ENCODE measurements at regions not wholly inside any gene's neighbourhood (a gene's known extent, or its start where the extent isn't known, plus 50 kb on each side); places are given as distances from the start of the nearest gene placed in this dataset.
"Not testable (repeated sequence)": the region's sequence is repeated elsewhere in the genome, so short reads cannot be mapped to it uniquely, and the experiment has no call there.

DNA sequence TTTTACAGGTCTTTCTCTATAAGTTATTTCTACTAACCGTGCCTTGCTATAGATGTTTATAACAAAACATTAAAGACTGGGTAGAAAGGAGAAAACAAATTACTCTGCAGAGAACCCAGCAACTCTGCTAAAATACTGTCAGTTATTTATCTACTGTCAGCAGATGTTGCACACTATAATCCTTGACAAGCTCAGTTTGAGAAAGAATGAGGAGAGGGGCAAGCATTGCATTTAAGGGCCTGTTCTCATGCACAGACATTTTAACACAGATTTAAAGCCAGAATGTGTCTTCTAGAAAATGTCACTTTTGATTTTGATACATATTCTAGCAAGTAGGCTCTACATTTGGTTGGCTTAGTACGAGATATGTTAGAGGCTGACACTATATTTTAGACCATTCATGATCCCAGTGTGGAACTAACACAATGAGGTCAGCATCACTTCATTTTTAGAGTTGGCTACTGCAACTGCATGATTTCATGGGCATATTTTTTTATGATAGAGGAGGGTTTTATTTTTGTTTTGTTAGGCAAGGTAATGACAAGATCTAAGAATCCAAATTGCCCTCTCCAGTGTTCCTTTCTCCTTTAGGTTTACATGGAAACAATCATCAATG, 516.4 kb downstream of the ZEB2 start:
- no peak for DNase-seq

DNA sequence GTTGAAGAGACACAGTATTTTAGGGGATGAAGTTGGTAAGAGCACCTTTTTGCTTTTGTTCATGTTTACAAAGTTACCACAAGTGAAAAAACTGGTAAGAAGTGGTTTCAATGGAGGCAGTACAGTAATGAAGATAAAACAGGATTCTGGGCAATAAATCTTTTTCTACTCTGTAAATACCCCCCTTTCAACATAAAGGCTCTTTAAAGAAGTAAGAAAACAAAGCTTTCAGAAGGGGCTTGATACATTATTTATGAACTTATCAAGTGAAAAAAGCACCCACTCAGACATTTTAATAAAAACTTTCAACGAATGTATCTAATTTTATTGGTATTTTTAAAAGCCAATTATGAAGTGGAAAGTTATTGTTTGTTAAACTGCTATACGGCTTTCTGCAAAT, 522.9 kb downstream of the ZEB2 start:
- no peak for DNase-seq

DNA sequence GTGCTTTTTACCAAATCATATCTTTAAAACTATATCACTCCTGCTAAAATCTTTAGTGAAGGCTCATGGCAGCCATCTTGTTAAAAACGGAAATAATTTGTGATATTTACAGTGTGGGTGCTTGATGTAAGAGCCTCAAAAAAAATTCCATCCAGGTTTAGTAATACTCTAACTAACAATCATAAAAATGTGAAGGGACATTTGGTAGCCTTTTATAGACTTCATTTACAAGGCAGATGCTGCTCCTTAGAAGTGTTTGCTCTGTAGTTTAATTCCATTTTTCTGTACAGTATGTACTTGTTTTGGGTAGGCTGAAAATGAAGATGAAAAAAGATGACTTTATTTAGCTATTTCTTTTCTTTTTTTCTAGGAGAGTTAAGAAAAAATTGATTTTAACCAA, 525.0 kb downstream of the ZEB2 start:
- DNase-seq, result no peak

DNA sequence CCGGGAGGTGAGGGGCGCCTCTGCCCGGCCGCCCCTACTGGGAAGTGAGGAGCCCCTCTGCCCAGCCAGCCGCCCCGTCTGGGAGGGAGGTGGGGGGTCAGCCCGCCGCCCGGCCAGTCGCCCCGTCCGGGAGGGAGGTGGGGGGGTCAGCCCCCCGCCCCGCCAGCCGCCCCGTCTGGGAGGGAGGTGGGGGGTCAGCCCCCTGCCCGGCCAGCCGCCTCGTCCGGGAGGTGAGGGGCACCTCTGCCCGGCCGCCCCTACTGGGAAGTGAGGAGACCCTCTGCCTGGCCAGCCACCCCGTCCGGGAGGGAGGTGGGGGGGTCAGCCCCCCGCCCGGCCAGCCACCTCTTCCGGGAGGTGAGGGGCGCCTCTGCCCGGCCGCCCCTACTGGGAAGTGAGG, 528.3 kb downstream of the ZEB2 start:
- DNase-seq, result not testable (repeated sequence)

DNA sequence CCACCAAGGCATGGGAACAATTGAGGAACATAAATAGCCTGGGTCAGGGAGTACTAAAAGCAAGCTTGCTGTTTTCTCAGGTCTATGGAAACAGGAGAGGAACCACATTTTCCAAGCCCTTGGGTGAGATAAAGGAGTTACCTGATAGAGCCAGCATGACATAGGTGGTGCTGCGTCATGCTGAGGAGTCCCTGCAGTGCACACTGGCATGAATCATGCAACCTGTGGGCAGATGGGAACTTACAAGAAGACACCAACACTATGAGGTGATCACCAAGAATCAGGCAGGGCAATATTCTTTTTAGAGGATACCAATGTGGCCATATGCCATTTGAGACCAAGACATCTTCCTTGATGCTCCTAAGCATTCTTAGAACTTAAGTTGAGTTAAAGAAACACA, 531.8 kb downstream of the ZEB2 start:
- DNase-seq, result no peak

DNA sequence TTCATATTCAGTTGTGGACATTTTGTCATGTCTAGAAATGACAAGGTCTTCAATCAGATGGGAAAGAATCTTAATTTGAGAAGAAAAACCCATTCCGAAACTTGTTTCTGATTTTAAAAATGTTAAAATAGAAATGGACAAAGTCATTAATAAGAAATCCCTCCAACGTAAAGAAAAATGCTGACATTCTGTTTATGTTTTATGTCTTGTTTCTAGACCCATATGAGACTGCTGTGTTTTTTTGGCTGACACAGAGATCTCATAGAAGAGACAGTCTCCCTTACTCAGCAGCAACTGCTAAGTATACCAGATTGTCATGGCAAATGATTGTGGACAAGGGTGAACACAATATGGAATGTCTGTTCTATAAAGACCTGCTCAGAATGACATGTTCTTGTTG, 538.5 kb downstream of the ZEB2 start:
- DNase-seq, result no peak

DNA sequence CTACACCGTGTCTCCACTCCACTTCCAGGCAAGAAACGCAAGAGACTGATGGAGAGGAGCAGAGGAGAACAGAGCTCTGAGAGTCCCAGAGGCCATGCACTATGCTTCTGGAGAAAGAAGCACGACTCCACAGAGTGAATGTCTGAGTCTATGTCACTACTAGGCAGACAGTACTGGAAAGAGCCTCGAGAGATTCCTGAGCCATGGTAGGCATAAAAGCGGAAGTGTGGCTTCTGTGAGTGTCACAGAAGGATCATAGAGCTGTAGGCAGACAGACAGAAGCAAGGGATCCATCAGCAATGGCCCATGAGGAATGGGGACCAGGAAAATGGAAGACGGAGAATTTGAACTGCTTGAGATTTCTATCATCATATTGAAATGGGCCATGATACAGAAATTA, 542.6 kb downstream of the ZEB2 start:
- no peak for DNase-seq

DNA sequence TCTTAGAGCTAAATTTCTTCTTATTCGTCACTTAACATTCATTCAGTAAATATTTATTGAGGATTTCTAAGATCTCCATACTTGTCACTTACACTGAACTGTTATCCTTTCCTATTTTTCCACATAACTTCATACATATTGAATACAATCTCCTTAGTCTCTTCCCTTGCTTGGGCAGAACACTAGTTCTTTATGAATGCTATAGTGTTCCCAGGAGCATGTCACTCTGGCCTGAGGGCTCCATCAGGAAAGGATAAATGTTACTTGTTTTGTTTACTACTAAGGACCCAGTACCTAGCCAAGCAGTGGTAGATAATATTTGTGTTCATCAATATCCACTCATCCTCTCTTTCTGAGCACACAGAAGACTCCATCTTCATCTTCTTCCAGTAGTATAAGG, 544.7 kb downstream of the ZEB2 start:
- DNase-seq, result no peak

DNA sequence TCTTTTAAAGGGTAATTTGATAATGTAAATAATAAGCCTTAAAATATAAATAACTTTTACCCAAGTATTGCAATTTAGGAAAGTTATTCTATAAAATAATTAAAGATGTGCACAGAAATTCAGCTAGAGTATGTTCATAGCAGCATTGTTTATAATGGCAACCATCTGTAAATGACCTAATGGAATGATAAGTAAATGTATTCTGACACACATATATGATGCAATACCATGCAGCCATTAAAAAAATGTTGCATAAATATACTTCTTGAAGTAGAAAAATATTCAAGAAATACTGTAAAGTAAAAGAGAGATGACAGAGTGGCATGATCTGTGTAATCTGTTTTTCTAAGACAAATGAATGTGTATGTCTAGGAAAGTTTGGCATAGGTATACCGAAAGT, 545.7 kb downstream of the ZEB2 start:
- no peak for DNase-seq

DNA sequence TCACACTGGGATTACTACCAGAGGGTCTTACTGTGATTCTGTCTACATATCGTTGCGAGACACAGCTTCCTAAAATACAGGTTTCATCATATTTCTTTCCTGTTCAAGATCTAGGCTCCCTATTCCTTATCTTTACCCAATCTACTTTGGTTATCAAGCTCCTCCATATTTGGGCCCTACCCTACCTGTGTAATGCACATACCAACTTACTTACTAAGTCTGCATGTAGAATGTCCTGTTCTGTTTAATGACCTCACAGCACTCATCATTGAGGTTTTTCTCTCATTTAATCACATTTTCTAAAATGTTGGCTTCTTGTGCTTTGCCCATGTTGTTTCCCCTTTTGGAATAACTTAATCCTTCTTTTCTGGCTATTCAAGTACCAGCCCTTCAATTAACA, 551.1 kb downstream of the ZEB2 start:
- DNase-seq, result peak; percentile 4

DNA sequence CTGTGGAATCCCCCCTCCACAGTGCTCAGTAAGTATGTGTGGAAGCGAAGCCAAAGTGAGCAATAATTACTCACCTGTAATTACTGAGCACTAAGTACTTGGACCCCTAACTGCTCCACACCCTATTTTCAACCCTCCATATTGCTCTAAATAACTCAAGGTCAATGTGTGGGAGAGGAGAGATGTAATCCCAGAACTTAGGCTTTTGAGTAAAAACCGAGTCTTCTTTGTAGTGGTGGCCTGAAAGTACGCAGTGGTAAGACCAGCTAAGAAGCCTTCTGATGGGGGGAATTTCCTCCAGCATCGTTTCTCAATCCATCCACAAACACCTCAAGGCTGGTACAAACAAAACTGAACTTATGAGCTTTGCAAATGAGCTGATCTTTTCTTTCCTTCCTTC, 551.6 kb downstream of the ZEB2 start:
- DNase-seq, result no peak

DNA sequence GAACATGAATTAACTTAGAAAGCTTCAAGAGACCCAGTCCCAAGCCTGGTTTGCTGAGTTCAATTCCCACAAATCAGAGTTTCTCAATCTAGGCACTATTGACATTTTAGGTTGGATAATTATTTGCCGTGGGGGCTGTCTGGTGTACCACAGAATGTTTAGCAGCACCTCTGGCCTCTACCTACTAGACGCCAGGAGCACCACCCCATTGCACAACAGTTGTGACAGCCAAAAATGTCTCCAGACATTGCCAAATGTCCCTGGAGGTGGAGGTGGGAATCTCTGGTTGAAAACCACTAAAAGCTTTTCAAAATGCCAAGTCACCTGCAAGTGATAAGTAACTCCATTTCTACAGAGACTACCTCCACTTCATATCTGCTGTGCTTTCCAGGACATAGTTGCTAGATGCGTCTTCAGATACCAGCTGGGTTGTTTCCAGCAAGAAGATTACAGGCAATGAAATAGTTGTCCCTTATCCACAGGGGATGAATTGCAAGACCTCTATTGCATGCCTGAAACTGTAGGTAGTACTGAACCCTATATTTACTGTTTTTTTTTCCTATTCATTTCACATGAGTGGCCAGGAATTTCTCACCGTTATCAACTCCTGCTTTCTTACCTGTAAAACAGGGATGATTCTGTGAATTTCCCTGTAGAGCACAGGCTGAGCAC, 554.3 kb downstream of the ZEB2 start:
- no peak for DNase-seq

DNA sequence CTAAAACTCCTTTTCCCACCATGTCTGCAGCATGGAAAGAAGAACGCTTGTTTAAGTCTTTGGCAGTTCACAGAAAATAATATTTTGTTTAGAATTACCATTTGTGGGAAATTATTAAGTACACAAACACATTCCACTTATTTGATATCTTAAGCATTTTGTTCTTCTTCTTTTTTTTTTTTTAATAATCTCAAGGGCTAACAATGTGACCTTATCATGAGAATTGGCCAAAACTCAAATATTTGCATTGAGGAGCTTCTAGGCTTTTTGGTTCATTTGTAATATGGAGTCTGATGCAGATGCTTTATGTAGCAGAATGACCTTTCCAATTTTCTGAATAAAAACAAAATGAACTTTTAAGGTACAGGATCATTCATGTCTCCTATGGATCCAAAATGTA, 555.0 kb downstream of the ZEB2 start:
- DNase-seq, result no peak

DNA sequence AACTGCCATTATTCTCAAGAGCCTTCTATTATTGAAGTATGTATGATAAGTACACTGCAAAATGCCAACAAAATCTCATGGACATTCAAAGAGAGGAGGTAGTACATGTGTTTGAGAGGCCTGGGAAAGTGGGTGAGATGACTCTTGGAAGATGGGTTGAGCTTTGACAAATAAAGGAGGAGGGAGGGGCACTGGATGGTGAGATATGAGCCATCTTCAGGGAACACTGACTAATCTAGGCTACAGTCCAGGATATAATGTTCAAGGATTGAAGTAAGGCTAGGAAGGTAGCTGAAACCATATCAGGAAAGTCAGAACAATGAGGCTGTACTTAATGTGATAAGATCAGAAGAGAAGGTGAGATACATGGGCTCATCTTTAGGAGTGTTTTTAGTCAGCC, 559.7 kb downstream of the ZEB2 start:
- DNase-seq, result no peak

DNA sequence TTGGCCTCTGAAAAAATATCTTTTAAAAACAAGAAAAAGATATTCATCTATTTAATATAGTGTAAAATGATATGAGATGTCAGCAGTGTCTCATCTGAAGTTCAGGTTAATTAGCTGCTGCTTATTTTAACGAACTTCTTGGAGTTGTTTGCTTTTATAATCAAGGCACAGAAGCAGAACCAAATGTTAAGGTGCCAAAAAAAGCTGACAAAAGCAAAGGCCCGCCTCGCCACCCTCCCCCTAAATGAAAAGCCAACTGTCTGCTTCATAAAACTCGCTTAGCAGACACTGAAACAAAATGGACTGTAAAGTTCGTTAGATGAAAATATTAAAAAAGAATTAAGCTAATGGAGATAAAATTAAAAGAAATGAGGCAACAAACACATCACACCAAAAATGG, 562.6 kb downstream of the ZEB2 start:
- DNase-seq, result no peak

DNA sequence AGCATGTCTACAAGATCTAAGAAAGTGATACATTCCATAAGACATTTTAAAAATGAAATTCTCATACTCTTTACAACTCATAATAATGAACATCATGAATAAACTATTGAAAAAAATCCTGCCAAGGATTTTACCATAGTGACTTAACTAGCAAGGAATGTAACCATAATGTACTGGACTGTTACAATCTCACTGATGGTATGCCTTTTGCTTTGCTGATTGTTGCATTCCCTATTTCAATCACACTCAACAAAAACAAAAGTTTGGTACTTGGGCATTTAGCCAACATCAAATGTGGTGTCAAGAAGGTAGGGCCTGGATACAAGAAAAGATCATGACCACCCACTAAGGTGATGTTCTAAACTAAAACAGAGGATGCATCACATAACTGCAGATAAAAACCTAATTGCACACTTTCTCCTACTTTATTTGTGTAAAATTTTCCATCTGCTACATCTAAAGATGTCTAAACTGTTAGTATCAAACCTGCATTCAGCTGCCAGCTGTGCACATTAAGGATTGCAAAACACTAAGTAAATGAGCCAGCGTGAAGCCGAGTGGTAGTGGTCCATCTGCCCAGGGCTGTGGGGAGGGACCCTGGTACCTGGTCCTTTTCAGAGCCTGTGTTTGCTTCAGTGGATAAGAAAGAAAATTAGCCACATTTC, 564.4 kb downstream of the ZEB2 start:
- peak; percentile 24 for DNase-seq

DNA sequence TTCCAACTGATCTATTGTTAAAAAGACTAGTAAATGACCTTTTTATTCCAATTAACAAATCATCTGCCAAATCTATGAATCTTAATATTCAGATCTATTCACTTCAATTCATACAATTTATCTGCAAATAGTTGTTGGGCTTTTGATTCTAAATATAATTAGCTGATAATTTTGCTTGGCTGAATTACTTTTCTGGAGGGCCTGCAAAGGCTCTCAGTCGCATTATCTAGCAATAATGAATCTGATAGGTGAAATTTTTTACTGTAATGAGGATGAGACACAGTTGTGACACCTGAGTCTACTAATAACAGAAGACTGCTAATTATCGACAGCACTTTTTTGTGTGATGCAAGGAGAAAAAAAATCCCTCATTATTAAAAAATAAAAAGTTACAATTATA, 565.1 kb downstream of the ZEB2 start:
- DNase-seq, result no peak

DNA sequence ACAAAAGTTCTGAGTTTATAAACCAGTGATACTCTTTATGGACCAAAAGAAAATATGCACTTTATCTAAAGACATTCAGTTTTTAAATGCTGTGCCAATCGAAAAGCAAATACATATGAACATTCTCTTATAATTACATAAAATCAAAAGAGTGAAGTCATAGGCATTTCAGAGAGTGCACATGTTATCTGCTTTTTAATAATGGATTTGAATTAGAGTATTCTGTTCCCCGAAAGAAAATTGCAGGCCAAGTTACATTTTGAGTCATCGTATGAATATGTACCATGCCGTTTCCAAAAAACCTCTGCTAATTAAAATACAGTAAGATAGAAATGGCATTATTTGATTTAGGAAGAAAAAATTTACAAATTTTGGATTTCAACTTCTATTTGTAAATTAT, 565.7 kb downstream of the ZEB2 start:
- DNase-seq, result no peak

DNA sequence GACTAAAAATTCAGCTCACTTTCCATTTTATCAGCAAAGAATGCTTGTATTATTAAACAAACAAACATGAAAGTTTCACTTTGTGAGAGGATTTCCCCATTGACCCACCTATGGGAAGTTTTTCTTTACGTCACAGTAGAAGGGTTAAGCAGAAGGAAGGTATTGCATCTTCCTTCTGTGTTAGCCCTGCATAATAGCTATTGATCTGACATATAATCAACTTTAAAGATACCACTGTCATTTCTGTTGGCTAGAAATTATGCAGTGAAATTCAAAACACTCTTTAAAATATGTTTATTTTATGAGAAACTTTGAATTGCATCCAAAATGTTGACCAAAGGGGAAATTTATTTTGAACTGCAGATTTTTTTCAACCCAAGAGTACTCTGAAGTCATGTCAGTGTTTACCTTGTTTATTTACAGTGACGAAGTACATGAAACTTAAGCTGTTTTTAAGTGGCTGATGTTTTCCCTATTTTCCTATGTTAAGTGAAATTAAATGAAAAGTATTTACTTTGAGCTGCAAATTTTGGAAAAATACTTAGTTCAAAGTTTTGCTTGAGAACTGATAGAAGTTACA, 566.4 kb downstream of the ZEB2 start:
- DNase-seq, result no peak

DNA sequence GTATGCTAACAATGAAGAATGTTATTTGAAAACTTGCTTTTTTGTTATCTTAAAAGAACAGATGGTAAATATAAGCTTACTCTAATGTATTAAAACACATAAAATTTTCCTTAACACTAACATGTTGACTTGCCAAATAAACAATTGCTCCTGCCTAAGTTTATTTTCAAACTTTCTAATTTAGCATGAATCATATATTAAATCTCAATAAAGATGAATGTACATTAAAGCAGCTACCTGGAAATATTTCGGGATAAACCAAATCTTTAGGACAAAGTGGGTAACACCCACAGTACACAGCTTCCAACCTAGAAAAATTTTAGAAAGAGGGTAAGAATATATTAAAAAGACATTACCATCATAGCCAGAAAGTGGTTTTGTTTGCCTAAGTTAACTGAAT, 567.4 kb downstream of the ZEB2 start:
- DNase-seq, result no peak

DNA sequence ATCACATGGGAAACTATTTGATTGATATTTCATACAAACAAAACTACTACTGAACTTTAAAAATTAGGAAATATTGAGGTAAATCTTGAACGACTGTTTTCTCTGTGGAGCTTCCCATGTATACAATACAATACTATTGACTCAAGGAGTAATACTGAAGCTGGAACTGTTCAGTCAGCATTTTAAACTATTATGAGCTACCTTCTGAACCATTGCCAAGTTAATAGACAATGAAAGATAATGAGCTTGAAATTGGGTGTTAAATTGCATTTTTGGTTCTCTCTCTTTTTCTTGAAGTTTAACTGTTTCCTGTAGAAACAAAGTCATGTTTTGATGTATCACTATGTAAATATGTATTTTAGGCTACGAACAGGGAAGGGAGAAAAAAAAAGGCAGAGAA, 569.2 kb downstream of the ZEB2 start:
- DNase-seq, result no peak

DNA sequence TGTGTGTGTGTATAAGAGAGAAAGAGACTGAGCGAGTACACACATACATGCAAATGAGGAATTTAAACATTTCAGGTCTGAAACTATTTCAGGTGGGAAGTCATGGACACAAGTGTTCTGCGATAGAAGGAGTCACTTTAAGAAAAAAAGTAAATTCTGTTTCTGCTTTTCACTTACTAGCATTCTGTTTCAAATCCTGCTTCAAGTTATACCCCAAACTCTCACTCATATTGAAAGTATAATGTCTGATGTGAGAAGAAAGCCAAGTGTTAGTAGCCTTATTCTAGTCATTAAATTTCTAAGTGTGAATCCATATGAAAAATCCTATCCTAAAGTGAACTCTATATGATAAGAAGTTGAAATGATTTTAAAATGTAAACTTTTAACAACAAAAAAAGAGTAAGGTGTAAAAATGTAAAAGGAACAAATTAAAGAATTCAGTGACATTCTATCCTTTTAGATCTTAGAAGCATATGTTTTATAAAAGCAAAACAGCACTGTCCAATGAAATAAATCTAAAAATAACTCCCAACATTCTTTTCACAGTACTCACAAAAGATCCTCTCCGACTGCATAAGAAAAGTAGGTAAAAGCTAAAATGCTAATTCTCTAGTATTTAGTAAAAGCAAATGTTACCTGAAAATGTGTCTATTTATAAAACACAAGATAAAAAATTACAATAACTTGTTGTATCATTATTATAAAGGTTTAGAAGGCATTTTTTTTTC, 570.6 kb downstream of the ZEB2 start:
- no peak for DNase-seq

DNA sequence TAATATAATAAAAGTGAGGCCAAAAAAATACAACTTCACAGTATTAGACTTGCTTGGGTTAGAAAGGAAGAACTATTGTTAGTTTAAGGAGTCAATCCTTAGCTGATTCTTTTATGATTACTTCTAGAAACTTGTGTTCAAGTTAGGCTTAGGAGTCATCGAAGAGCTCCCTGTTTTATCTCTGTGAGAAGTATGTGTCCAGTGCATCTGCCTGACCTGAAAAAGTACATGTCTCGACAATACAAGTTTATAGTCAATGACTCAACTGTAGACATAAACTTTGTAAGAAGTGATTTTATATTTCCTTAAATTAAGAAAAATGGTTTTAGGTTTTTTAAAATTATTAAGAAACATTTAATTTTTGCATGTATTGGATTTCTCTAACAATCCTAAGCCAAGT, 571.2 kb downstream of the ZEB2 start:
- no peak for DNase-seq
